Skeletal muscle cell (primary cell): ENCODE measurements at regions not wholly inside any gene's neighbourhood (a gene's known extent, or its start where the extent isn't known, plus 50 kb on each side); places are given as distances from the start of the nearest gene placed in this dataset.

Experiments used
- DNase-seq: peaks from one replicate; pipeline ENCODE4 v3.0.0-alpha.2; 2010; ENCODE audit warnings: low read depth
- H3K4me3 ChIP-seq: 2 replicates; pipeline ENCODE4 v1.5.1; 2011; ENCODE audit warnings: low read depth, mild to moderate bottlenecking, control low read depth, low read length, moderate library complexity

- H3K4me3 ChIP-seq = no peak overlapping the region
- DNase-seq = no peak
Measured at GRCh38 chr5:155914766-155915165, 412.2 kb upstream of the SGCD start.

GRCh38 chr5:155915601-155916000 is 411.4 kb upstream of the SGCD start:
- H3K4me3 ChIP-seq = no peak overlapping the region

GRCh38 chr5:155919126-155919525 is 407.8 kb upstream of the SGCD start:
- no peak overlapping the region for H3K4me3 ChIP-seq

More at GRCh38 chr5:155915601-155916000, 411.4 kb upstream of the SGCD start:
- no peak for DNase-seq

GRCh38 chr5:155919725-155920124 is 407.2 kb upstream of the SGCD start:
- no peak for DNase-seq

More at GRCh38 chr5:155919126-155919525, 407.8 kb upstream of the SGCD start:
- no peak for DNase-seq

GRCh38 chr5:155921621-155922020 is 405.3 kb upstream of the SGCD start:
- DNase-seq = no peak
- no peak overlapping the region for H3K4me3 ChIP-seq

More at GRCh38 chr5:155919725-155920124, 407.2 kb upstream of the SGCD start:
- H3K4me3 ChIP-seq = no peak overlapping the region

GRCh38 chr5:155923784-155924183 is 403.2 kb upstream of the SGCD start:
- no peak overlapping the region for H3K4me3 ChIP-seq
- DNase-seq = no peak

- no peak for DNase-seq
Measured at GRCh38 chr5:155926031-155926430, 400.9 kb upstream of the SGCD start.

GRCh38 chr5:155926766-155927165 is 400.2 kb upstream of the SGCD start:
- no peak overlapping the region for H3K4me3 ChIP-seq
- no peak for DNase-seq

More at GRCh38 chr5:155926031-155926430, 400.9 kb upstream of the SGCD start:
- H3K4me3 ChIP-seq = no peak overlapping the region

DNA sequence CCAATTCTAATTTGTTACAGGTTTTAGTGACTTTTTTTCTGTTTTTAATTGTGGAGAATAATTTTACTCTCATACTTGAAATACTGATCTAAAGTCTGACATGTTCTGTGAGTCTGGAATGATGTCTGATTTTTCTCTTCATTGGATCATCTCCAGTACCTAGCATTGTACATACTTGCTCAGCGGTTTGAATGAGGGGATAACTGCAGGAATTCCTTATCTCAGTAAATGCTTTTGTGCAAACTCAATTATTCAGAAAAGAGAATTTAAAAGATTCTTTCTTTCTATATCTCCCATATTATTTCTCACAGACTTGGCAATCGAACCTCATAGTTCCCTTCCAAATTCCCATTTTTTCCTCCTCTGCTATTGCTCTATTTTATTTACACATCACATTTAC is 397.9 kb upstream of the SGCD start:
- no peak for DNase-seq
- H3K4me3 ChIP-seq = no peak overlapping the region

- no peak for DNase-seq
- H3K4me3 ChIP-seq = no peak overlapping the region
Measured at GRCh38 chr5:155934964-155935363, 392.0 kb upstream of the SGCD start.

GRCh38 chr5:155935723-155936122 is 391.2 kb upstream of the SGCD start:
- no peak overlapping the region for H3K4me3 ChIP-seq
- DNase-seq = no peak

- no peak for DNase-seq
- H3K4me3 ChIP-seq = no peak overlapping the region
Measured at GRCh38 chr5:155936520-155937406, 390.2 kb upstream of the SGCD start.

- no peak overlapping the region for H3K4me3 ChIP-seq
- DNase-seq = no peak
Measured at GRCh38 chr5:155938051-155938450, 388.9 kb upstream of the SGCD start.

DNA sequence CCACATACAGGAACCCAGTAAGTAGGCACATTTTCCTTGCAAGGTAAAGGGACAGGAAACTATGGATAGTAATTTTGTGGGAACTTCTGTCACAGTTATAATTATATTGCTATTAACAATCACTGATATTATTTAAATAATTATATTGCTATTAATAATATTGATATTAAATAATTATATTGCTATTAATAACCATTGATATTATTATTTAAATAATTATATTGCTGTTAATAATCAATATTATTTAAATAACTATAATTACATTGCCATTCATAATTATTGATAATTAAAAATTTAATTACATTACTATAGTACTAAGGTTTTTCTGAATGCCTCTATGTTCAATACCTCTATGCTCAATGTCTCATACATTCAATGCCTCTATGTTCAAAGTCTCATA is 385.6 kb upstream of the SGCD start:
- no peak overlapping the region for H3K4me3 ChIP-seq
- no peak for DNase-seq

- peak; percentile 33 for DNase-seq
Measured at GRCh38 chr5:155943516-155944407, 383.2 kb upstream of the SGCD start.

DNA sequence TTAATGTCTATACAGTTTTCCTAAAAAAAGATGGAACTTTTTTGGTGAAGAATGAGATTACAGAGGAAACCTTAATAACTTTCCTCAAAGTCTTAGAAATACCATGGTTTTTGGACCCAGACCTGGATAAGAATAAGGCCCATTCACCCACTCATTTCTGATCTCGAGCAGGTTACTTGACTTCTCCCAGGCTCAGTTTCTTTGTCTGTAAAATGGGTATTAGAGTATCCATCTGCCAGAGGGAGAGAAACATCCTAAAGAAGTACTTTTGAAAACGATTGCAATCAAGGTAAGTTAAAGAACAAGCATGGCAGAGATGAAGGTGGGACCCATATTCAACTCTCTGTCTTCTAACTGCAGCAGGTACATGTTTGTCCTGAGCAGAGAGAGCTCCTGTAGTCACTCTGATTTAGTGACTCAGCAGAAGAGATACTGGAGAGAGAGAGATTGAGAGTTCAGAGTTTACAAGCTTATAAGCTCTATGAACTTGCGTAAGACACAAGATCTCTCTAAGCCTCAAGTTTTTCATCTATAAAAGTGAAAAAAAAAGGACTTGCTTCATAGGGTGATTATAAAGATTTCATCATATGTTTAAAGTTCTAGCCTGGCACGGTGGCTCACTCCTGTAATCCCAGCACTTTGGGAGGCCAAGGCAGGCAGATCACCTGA is 379.4 kb upstream of the SGCD start:
- peak; percentile 12 for DNase-seq
- H3K4me3 ChIP-seq = no peak overlapping the region

More at GRCh38 chr5:155943516-155944407, 383.2 kb upstream of the SGCD start:
- no peak overlapping the region for H3K4me3 ChIP-seq

DNA sequence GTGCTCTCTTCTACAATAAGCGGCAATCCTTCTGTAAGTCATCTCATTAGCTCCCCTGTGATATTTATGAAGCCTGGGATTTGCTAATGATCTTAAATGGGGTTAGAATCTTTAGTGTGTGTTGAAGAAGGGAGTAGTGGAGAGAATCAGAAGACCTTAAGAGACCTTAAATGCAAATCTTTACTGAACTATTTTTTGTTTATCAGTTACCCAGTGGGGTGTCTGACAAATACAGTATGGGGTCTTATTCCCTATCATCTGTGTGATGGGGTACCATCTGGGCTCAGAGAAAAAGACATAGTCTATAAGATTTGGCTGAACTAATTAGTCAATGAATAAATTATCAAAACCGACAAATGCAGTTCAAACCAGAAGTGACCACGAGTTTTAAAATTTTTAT is 378.4 kb upstream of the SGCD start:
- H3K4me3 ChIP-seq = no peak overlapping the region
- no peak for DNase-seq

DNA sequence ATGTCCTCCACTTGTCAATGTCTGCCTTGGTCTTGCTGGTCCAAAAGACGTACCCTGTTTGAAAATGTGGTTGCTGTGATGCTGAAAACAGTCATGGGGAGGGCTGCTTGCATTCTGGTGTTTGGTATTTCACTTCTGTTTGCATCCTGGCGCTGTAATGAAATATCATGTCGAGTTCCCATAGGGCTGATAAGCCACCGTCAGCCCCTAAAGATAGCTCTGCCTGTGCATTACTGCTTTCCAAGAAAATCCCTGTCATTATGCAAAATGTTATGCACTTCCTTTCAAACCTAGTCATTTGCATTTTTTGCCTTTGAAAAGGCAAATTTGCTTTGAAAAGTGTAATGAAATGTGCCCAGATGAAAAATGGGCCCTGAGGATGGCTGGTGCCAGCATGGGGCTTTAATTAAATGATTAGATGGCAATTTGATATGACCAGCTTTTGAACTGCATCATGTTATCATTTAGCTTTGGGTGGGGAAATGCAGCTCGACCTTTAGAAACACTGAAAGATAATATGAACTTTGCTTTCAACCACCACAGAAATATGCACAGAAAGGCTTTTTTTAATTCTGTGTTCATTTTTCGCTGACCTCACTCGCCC is 374.4 kb upstream of the SGCD start:
- H3K4me3 ChIP-seq = no peak overlapping the region
- no peak for DNase-seq

DNA sequence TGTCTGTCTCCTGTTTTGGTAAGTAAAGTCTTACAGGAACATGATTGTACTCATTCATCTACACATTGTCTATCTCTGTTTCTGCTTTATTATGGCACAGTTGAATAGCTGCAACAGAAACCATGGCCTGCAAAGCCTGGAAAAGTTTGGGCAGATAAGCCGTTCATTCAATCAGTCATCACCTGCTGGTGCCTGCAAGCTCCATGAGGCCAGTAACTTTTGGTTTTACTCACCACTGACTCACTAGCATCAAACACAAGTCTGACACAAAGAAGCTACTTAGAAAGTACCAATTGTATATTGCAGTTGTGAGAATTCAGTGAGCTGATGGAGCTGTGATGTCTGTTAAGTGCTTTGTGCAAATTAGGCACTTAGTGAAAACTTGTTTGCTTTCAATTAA is 373.6 kb upstream of the SGCD start:
- H3K4me3 ChIP-seq = no peak overlapping the region
- DNase-seq = no peak
